ENCODE measurements at regions not wholly inside any gene's neighbourhood (a gene's known extent, or its start where the extent isn't known, plus 50 kb on each side); places are given as distances from the start of the nearest gene placed in this dataset.
A peak's percentile ranks its signal among the peaks of the same experiment; 100 is the strongest.
"Not testable (repeated sequence)": the region's sequence is repeated elsewhere in the genome, so short reads cannot be mapped to it uniquely, and the experiment has no call there.

GRCh38 chr3:39712413-39713048, 96.9 kb upstream of the MYRIP start:
- Mint-ChIP-seq H3K4me1 (no peaks in the 10 kb centered on the region; the same call in 2 of the 3 replicates), H3K4me3 (no peak overlapping the region), H3K9me3 (no peaks in the 10 kb centered on the region; the same call in 2 of the 3 replicates), H3K36me3 (ENCODE audit: low read depth) (no peaks in the 10 kb centered on the region), H3K27ac (no peak overlapping the region), H3K27me3 (ENCODE audit: insufficient read depth, low read depth, poor library complexity) (no peaks in the 10 kb centered on the region)
- H3K4me2 ChIP-seq = no peak overlapping the region
- H3F3A ChIP-seq (replicated peaks; ENCODE audit: low read depth) = no peaks in the 10 kb centered on the region
- H3K9me2 ChIP-seq (ENCODE audit: insufficient read depth) = no peaks in the 10 kb centered on the region
- no peak for DNase-seq (ENCODE audit: low spot score)
- no peak for ATAC-seq
- no peak overlapping the region for H3K27ac ChIP-seq (ENCODE audit: low read depth)
- H2AFZ ChIP-seq = no peak overlapping the region
- no peaks in the 10 kb centered on the region for H4K20me1 ChIP-seq (replicated peaks; ENCODE audit: insufficient read depth)
- H3K79me2 ChIP-seq (replicated peaks; ENCODE audit: insufficient read depth) = no peaks in the 10 kb centered on the region
- no peaks in the 10 kb centered on the region for H3K27me3 ChIP-seq (ENCODE audit: insufficient read depth)
- no peaks in the 10 kb centered on the region for H3K4me1 ChIP-seq (ENCODE audit: insufficient read depth)
- no peaks in the 10 kb centered on the region for H3K36me3 ChIP-seq (ENCODE audit: insufficient read depth)
- no peak overlapping the region for H3K4me3 ChIP-seq
- no peak for TF ChIP-seq POLR2AphosphoS5 (IDR thresholded peaks at IDR 0.05; ENCODE audit: low read depth)

- H3F3A ChIP-seq (replicated peaks; ENCODE audit: low read depth); H3K4me2 ChIP-seq; H3K4me1 ChIP-seq (ENCODE audit: insufficient read depth); ATAC-seq; H3K27me3 Mint-ChIP-seq (ENCODE audit: insufficient read depth, low read depth, poor library complexity); H3K9me2 ChIP-seq (ENCODE audit: insufficient read depth); H3K27me3 ChIP-seq (ENCODE audit: insufficient read depth); H3K4me3 ChIP-seq; H3K36me3 Mint-ChIP-seq (ENCODE audit: low read depth); H3K4me1 Mint-ChIP-seq; H4K20me1 ChIP-seq (replicated peaks; ENCODE audit: insufficient read depth); DNase-seq (ENCODE audit: low spot score); H3K27ac Mint-ChIP-seq; H2AFZ ChIP-seq; H3K9me3 Mint-ChIP-seq; H3K4me3 Mint-ChIP-seq; H3K36me3 ChIP-seq (ENCODE audit: insufficient read depth); H3K79me2 ChIP-seq (replicated peaks; ENCODE audit: insufficient read depth); H3K27ac ChIP-seq (ENCODE audit: low read depth): not testable (repeated sequence)
These were observed 96.1 kb upstream of the MYRIP start for GRCh38 chr3:39713341-39713740.

- H3K9me3 Mint-ChIP-seq = no peaks in the 10 kb centered on the region; the same call in 1 of the 3 replicates
- ATAC-seq = no peak
- TF ChIP-seq NANOG (IDR thresholded peaks at IDR 0.05; ENCODE audit: borderline replicate concordance) = no peak
- no peak for TF ChIP-seq REST (IDR thresholded peaks at IDR 0.05; ENCODE audit: unreplicated experiment)
- no peak for TF ChIP-seq JUNB (IDR thresholded peaks at IDR 0.05; ENCODE audit: unreplicated experiment)
- no peak for TF ChIP-seq EZH2 (IDR thresholded peaks at IDR 0.05; ENCODE audit: low read depth, unreplicated experiment)
- no peak for TF ChIP-seq POLR2AphosphoS5 (IDR thresholded peaks at IDR 0.05; ENCODE audit: low read depth)
- no peak for TF ChIP-seq ZNF462 (CRISPR knock-in tag; IDR thresholded peaks at IDR 0.05)
- TF ChIP-seq ZNF114 (CRISPR knock-in tag; IDR thresholded peaks at IDR 0.05) = no peak
These were observed 92.6 kb upstream of the MYRIP start for GRCh38 chr3:39716849-39717248.

More at GRCh38 chr3:39716849-39717248, 92.6 kb upstream of the MYRIP start:
- H3K4me1 ChIP-seq (ENCODE audit: insufficient read depth) = no peaks in the 10 kb centered on the region
- no peak overlapping the region for H3K27ac Mint-ChIP-seq
- H3K27me3 ChIP-seq (ENCODE audit: insufficient read depth) = no peaks in the 10 kb centered on the region
- no peak overlapping the region for H3K27ac ChIP-seq (ENCODE audit: low read depth)
- no peaks in the 10 kb centered on the region for H3F3A ChIP-seq (replicated peaks; ENCODE audit: low read depth)
- no peak for DNase-seq (ENCODE audit: low spot score)
- no peaks in the 10 kb centered on the region for H3K79me2 ChIP-seq (replicated peaks; ENCODE audit: insufficient read depth)
- no peak overlapping the region for H3K4me3 Mint-ChIP-seq
- no peak overlapping the region for H3K4me3 ChIP-seq
- no peaks in the 10 kb centered on the region for H3K36me3 Mint-ChIP-seq (ENCODE audit: low read depth)
- H3K4me2 ChIP-seq = no peak overlapping the region
- peaks cover 3% of the 10 kb centered on the region for H3K27me3 Mint-ChIP-seq (ENCODE audit: insufficient read depth, low read depth, poor library complexity)
- H4K20me1 ChIP-seq (replicated peaks; ENCODE audit: insufficient read depth) = no peaks in the 10 kb centered on the region
- H3K9me2 ChIP-seq (ENCODE audit: insufficient read depth) = no peaks in the 10 kb centered on the region
- peaks cover 5% of the 10 kb centered on the region for H3K4me1 Mint-ChIP-seq
- no peaks in the 10 kb centered on the region for H3K36me3 ChIP-seq (ENCODE audit: insufficient read depth)
- H2AFZ ChIP-seq = 0 out of 2 replicates have a peak overlapping the region, but pooled peaks have one; percentile 5

Measured in GM23338 (cell line).